GM12873 (cell line): ENCODE measurements at regions not wholly inside any gene's neighbourhood (a gene's known extent, or its start where the extent isn't known, plus 50 kb on each side); places are given as distances from the start of the nearest gene placed in this dataset.

Experiments used
- TF ChIP-seq, protein P1 (sequence below): IDR thresholded peaks from 2 replicates; pipeline ENCODE4 v1.5.1; 2012; ENCODE audit warnings: low read depth, mild to moderate bottlenecking, moderate library complexity, low read length, control low read depth; ENCODE audit not compliant: insufficient read depth; ENCODE audit errors: missing control alignments

DNA sequence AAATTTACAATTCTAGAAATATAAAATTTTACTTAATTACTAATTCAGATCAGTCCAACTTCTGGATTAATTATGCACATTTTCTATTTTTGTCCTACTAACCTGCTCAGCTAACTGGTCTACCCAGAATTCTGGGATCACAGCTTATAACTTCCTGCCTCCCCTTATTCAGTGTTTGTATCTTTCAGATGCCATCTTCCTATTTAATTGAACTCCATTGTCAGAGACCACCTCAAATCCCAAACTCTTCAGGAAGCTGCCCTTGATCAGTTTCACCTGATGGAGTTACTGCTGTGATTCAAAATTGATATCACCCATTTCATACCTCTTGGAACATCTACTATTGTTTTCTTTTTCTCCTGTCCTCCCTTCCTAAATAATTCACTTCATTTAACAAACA is 259.2 kb downstream of the WDR11 start:
- TF ChIP-seq, protein P1, sequence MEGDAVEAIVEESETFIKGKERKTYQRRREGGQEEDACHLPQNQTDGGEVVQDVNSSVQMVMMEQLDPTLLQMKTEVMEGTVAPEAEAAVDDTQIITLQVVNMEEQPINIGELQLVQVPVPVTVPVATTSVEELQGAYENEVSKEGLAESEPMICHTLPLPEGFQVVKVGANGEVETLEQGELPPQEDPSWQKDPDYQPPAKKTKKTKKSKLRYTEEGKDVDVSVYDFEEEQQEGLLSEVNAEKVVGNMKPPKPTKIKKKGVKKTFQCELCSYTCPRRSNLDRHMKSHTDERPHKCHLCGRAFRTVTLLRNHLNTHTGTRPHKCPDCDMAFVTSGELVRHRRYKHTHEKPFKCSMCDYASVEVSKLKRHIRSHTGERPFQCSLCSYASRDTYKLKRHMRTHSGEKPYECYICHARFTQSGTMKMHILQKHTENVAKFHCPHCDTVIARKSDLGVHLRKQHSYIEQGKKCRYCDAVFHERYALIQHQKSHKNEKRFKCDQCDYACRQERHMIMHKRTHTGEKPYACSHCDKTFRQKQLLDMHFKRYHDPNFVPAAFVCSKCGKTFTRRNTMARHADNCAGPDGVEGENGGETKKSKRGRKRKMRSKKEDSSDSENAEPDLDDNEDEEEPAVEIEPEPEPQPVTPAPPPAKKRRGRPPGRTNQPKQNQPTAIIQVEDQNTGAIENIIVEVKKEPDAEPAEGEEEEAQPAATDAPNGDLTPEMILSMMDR: no peak

DNA sequence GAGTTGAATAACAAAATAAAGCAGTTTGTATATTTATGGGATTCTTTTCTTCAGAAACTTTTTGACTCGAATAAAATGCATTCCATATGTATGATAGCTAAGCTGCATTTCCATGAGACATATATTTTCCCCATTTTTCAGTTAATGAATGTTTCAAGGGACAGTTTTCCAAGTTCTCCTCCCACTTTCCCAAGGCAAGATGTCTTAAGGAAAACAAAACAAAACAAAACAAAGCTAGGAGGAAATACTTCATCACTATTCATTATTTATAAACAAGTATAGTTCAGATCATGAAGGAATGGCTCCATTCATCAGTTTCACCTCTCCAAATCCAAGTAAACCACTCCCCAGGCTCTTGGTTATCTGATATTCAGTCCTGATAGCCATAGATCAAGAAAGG is 261.0 kb downstream of the WDR11 start:
- TF ChIP-seq, protein P1: no peak

DNA sequence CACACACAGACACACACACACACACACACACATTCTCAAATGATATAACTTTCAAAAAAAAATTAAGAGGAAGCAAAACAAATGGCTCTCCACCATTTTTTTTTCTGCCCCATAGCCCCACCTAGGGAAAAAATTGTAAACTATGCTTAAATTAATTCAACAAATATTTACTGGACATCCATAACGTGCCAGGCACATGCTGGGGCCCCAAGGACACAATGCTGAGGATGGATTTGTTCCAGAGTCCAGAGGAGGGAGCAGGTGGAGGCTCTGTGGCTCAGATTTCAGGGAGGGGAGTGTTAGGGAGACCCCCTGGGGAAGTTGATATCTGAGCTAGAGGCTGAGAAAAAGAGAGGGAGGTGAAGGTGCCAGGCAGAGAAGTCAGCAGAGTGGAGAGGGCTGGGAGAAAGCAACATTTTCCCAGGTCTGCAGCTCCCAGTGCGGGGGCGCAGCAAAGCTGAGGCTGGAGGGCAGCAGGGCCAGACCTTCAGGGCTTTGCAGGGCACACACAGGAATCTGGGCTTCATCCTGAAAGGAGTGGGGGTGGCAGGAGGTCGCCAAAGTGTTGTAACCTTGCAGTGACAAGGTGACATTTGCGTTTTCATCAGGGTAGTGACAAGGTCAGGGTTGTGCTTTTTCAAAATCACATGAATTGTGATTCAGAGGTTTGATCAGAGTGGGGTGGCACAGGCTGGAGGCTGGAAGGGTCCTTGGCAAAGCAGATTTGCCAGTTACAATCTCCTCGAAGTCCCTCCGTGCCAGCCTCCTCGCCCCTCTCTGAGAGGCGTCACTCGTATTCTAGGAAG is 261.6 kb downstream of the WDR11 start:
- TF ChIP-seq, protein P1: no peak

DNA sequence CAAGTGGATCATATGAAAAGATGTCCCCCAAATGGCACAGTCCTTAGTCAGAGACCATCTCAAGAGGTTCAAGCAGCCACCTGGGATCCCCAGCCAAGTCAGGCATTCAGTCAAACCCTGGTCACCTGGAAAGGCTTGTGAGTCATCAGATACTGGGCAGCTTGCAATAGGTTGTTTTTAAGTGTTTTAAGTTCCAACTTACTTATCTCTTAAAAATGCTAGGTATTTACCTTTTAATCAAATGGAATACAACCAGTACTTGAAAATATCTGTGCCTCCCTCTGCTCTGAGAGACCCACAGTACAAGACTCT is 262.2 kb downstream of the WDR11 start:
- TF ChIP-seq, protein P1: no peak

DNA sequence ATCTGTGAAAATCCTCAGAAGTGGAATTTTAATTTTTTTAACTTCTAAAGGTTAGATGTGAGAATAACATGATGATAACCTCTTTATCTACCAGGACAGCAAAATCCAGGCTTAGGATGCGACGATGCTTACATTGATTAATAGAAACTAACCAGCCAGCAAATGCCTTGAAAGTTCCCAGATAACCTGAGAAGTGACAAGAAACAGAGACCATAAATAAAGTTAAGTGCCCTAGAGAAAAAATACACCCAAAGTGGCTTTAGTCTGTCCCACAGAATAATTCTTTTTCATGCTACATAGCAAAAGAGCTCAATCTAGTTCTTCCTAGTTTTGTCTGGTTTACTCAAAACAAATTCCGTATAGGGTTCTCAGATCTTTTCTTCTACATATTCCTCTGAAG is 262.7 kb downstream of the WDR11 start:
- TF ChIP-seq, protein P1: no peak

DNA sequence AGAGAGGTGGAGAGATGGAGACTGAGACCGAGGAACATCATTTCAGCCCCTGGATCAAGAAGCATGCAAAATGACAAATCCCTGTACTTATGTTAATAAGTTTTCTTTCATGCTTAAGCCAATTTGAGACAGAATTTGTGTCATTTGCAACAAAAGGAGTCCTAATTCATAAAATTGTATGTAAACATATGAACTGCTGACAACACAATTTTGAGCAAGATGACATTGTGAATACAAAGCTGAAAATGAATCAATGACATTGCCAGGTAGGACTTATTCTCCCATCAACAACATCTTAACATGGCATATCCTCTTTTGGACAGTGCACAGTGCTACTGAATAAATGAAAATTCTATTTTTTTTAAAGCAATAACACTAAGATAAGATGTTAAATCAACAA is 264.0 kb downstream of the WDR11 start:
- TF ChIP-seq, protein P1: no peak

DNA sequence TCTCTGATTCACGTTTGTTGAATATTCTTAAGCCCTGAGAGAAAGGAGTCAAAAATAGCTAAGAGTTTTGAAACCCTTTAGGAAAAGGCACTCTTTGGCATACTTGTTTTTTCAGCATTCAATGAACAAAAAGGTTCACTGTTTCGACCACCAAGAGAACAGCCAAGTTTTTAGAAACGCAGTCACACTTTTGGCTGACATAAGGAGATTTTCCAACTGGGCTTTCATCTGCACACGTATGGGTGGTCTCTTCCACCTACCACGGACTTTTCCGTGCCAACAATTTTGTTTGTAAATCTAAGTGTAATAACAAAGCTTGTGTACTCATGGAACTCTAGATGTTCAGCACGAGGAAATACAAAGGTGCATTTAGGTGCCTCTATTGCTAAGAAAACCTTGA is 270.3 kb downstream of the WDR11 start:
- TF ChIP-seq, protein P1: no peak
